D721Med (cell line): ENCODE measurements at regions not wholly inside any gene's neighbourhood (a gene's known extent, or its start where the extent isn't known, plus 50 kb on each side); places are given as distances from the start of the nearest gene placed in this dataset.

Experiments used
- DNase-seq: peaks from one replicate; pipeline ENCODE4 v3.0.0; 2011; ENCODE audit warnings: low spot score; ENCODE audit not compliant: insufficient read length
- FAIRE-seq: peaks from 2 replicates; lab custom pipeline; 2011; peaks lifted over from hg19 to GRCh38; lab: Jason Lieb, UNC
- CTCF ChIP-seq: IDR thresholded peaks from 2 replicates; pipeline ENCODE4 v1.5.1; 2012; ENCODE audit warnings: mild to moderate bottlenecking, control low read depth; ENCODE audit not compliant: insufficient read depth; ENCODE audit errors: missing control alignments

- DNase-seq (no peak), FAIRE-seq (no peak)
- no peak for TF ChIP-seq CTCF
Measured at GRCh38 chr2:6518361-6518760, 347.3 kb downstream of the CMPK2 start.

DNA sequence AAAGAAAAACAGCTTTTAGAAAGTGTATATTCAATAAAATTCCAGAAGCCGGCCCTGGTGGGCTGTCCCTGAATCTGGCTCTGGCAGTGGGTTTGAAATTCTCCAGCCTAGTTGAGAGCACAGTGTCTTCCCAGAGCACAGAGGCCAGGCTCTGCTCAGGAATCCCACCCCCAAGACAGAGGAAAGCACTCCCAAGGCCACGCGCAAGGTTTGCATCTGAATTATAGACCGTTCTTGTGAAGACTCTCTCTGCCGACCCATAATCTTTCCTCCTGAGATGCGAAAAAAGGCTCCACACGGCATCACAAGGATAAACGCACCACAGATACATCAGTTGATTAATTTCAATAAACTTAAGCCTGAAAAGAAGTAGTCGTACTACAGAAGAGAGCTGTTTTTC is 342.2 kb downstream of the CMPK2 start:
- no peak for TF ChIP-seq CTCF
- no peak for DNase-seq
- no peak for FAIRE-seq

GRCh38 chr2:6524691-6525474 is 340.8 kb downstream of the CMPK2 start:
- FAIRE-seq (peak; percentile 87), DNase-seq (peak; percentile 14)
- TF ChIP-seq CTCF = no peak

- no peak for DNase-seq
- no peak for TF ChIP-seq CTCF
- FAIRE-seq = no peak
Measured at GRCh38 chr2:6525475-6525964, 340.2 kb downstream of the CMPK2 start.

DNA sequence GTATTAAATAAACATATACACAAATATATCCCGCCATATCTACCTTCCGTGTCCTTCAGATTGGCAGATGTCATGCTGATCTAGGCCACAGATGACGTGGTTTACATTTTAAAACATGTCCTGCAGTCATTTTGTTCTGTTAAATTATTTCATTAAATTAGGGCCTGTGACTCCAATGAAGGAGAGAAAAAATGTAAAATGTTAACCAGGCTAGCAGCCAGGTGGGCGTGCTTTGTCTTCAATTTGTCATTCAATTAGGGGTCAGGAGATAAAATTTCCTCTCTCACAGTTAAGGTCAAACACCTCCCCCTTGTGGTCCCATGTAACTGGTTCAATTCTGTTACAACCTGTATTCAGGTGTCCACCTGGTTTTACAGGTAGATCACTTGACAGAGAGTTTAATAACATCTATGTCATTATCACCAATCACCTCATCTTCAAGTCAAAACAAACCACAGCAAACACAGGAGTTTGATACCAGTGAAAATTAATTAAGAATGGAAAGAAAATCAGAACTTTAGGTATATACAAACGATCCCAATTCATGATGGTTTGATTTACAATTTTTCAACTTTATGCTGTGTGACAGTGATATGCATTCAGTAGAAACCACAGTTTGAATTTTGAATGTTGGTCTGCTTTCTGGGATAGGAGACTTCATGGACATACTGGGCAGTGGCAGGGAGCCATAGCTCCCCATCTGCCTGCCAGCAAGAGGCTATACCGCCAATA is 339.4 kb downstream of the CMPK2 start:
- peak; percentile 79 for FAIRE-seq

GRCh38 chr2:6531304-6531703 is 334.4 kb downstream of the CMPK2 start:
- no peak for TF ChIP-seq CTCF
- peak; percentile 11 for FAIRE-seq
- no peak for DNase-seq

More for the DNA sequence above, 339.4 kb downstream of the CMPK2 start:
- TF ChIP-seq CTCF = no peak
- DNase-seq = no peak
